ENCODE measurements at regions not wholly inside any gene's neighbourhood (a gene's known extent, or its start where the extent isn't known, plus 50 kb on each side); places are given as distances from the start of the nearest gene placed in this dataset.
"Not testable (repeated sequence)": the region's sequence is repeated elsewhere in the genome, so short reads cannot be mapped to it uniquely, and the experiment has no call there.

GRCh38 chr9:82052081-82052480, 63.5 kb downstream of the SPATA31D1 start:
- DNase-seq, result no peak
- H3K9me3 ChIP-seq (replicated peaks; ENCODE audit: control insufficient read depth, low read depth, low read length), result no peaks in the 10 kb centered on the region
- H3K27me3 ChIP-seq (ENCODE audit: control insufficient read depth, insufficient read depth, low read length), result no peaks in the 10 kb centered on the region
- H3K36me3 ChIP-seq (ENCODE audit: control insufficient read depth, insufficient read depth, low read length), result no peaks in the 10 kb centered on the region
- H3K27ac ChIP-seq (ENCODE audit: low read length), result no peak overlapping the region
- H3K4me3 ChIP-seq (ENCODE audit: low read length), result no peak overlapping the region
- H3K4me1 ChIP-seq (ENCODE audit: control insufficient read depth, insufficient read depth, low read length), result no peaks in the 10 kb centered on the region

- Histone ChIP-seq H3K4me1 (ENCODE audit: control insufficient read depth, insufficient read depth, low read length) (no peaks in the 10 kb centered on the region), H3K4me3 (ENCODE audit: low read length) (no peak overlapping the region), H3K36me3 (ENCODE audit: control insufficient read depth, insufficient read depth, low read length) (no peaks in the 10 kb centered on the region), H3K27me3 (ENCODE audit: control insufficient read depth, insufficient read depth, low read length) (no peaks in the 10 kb centered on the region), H3K9me3 (replicated peaks; ENCODE audit: control insufficient read depth, low read depth, low read length) (no peaks in the 10 kb centered on the region), H3K27ac (ENCODE audit: low read length) (no peak overlapping the region)
- no peak for DNase-seq
- WGBS (ENCODE audit: insufficient coverage), result 97% methylated on average over 18 of the region's 26 CpGs
Measured at GRCh38 chr9:82054264-82055015, 65.9 kb downstream of the SPATA31D1 start.

DNA sequence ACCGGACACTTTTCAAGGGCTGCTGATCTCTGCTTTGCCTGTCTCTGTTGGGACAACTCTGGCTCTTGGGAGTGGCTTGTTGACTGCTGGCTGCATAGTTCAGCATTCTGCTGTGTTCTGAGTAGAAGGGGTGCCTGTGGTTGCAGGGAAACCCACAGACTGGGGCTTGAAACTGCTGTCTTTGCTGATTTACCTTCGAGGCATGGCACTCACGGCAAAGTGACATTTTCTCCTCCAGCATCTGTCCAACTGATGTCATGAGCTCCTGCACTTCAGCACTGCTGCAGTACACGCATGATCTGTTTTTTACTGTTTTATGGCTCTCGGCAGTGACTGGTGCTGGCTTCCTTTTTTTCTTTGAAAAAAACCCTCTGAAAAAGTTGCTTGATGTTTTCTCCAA, 69.2 kb downstream of the SPATA31D1 start:
- H3K9me3 ChIP-seq (replicated peaks; ENCODE audit: control insufficient read depth, low read depth, low read length), result no peaks in the 10 kb centered on the region
- no peak overlapping the region for H3K4me3 ChIP-seq (ENCODE audit: low read length)
- DNase-seq, result no peak
- WGBS (ENCODE audit: insufficient coverage), result 41% methylated on average over 4 of the region's 5 CpGs
- no peaks in the 10 kb centered on the region for H3K36me3 ChIP-seq (ENCODE audit: control insufficient read depth, insufficient read depth, low read length)
- no peak overlapping the region for H3K27ac ChIP-seq (ENCODE audit: low read length)
- H3K27me3 ChIP-seq (ENCODE audit: control insufficient read depth, insufficient read depth, low read length), result no peaks in the 10 kb centered on the region
- H3K4me1 ChIP-seq (ENCODE audit: control insufficient read depth, insufficient read depth, low read length), result no peaks in the 10 kb centered on the region

GRCh38 chr9:82061801-82062200, 73.2 kb downstream of the SPATA31D1 start:
- H3K27me3 ChIP-seq (ENCODE audit: control insufficient read depth, insufficient read depth, low read length); H3K4me3 ChIP-seq (ENCODE audit: low read length); H3K36me3 ChIP-seq (ENCODE audit: control insufficient read depth, insufficient read depth, low read length); H3K27ac ChIP-seq (ENCODE audit: low read length); H3K9me3 ChIP-seq (replicated peaks; ENCODE audit: control insufficient read depth, low read depth, low read length); H3K4me1 ChIP-seq (ENCODE audit: control insufficient read depth, insufficient read depth, low read length); DNase-seq: not testable (repeated sequence)
- WGBS (ENCODE audit: insufficient coverage), result 84% methylated on average over 2 of the region's 7 CpGs

GRCh38 chr9:82062245-82062644, 73.7 kb downstream of the SPATA31D1 start:
- no peaks in the 10 kb centered on the region for H3K27me3 ChIP-seq (ENCODE audit: control insufficient read depth, insufficient read depth, low read length)
- no peak overlapping the region for H3K27ac ChIP-seq (ENCODE audit: low read length)
- H3K4me3 ChIP-seq (ENCODE audit: low read length), result no peak overlapping the region
- no peak for DNase-seq
- H3K4me1 ChIP-seq (ENCODE audit: control insufficient read depth, insufficient read depth, low read length), result no peaks in the 10 kb centered on the region
- no CpG with 5 or more reads among the region's 12 CpGs for WGBS (ENCODE audit: insufficient coverage)
- no peaks in the 10 kb centered on the region for H3K36me3 ChIP-seq (ENCODE audit: control insufficient read depth, insufficient read depth, low read length)
- H3K9me3 ChIP-seq (replicated peaks; ENCODE audit: control insufficient read depth, low read depth, low read length), result no peaks in the 10 kb centered on the region

- Histone ChIP-seq H3K36me3 (ENCODE audit: control insufficient read depth, insufficient read depth, low read length) (no peaks in the 10 kb centered on the region), H3K27me3 (ENCODE audit: control insufficient read depth, insufficient read depth, low read length) (no peaks in the 10 kb centered on the region), H3K27ac (ENCODE audit: low read length) (no peak overlapping the region), H3K4me3 (ENCODE audit: low read length) (no peak overlapping the region), H3K4me1 (ENCODE audit: control insufficient read depth, insufficient read depth, low read length) (no peaks in the 10 kb centered on the region), H3K9me3 (replicated peaks; ENCODE audit: control insufficient read depth, low read depth, low read length) (no peaks in the 10 kb centered on the region)
- no CpG with 5 or more reads among the region's 2 CpGs for WGBS (ENCODE audit: insufficient coverage)
- no peak for DNase-seq
Measured at GRCh38 chr9:82073551-82074543, 85.3 kb downstream of the SPATA31D1 start.

GRCh38 chr9:82080265-82080664, 91.7 kb downstream of the SPATA31D1 start:
- H3K4me1 ChIP-seq (ENCODE audit: control insufficient read depth, insufficient read depth, low read length), result no peaks in the 10 kb centered on the region
- H3K36me3 ChIP-seq (ENCODE audit: control insufficient read depth, insufficient read depth, low read length), result no peaks in the 10 kb centered on the region
- DNase-seq, result no peak
- no peak overlapping the region for H3K4me3 ChIP-seq (ENCODE audit: low read length)
- no peaks in the 10 kb centered on the region for H3K9me3 ChIP-seq (replicated peaks; ENCODE audit: control insufficient read depth, low read depth, low read length)
- no peak overlapping the region for H3K27ac ChIP-seq (ENCODE audit: low read length)
- no peaks in the 10 kb centered on the region for H3K27me3 ChIP-seq (ENCODE audit: control insufficient read depth, insufficient read depth, low read length)

- no CpG with 5 or more reads among the region's 2 CpGs for WGBS (ENCODE audit: insufficient coverage)
- H3K4me1 ChIP-seq (ENCODE audit: control insufficient read depth, insufficient read depth, low read length), result no peaks in the 10 kb centered on the region
- H3K27ac ChIP-seq (ENCODE audit: low read length), result no peak overlapping the region
- H3K9me3 ChIP-seq (replicated peaks; ENCODE audit: control insufficient read depth, low read depth, low read length), result no peaks in the 10 kb centered on the region
- no peaks in the 10 kb centered on the region for H3K27me3 ChIP-seq (ENCODE audit: control insufficient read depth, insufficient read depth, low read length)
- H3K36me3 ChIP-seq (ENCODE audit: control insufficient read depth, insufficient read depth, low read length), result no peaks in the 10 kb centered on the region
- H3K4me3 ChIP-seq (ENCODE audit: low read length), result no peak overlapping the region
- DNase-seq, result peak; percentile 39
Measured at GRCh38 chr9:82081496-82081895, 92.9 kb downstream of the SPATA31D1 start.

- Histone ChIP-seq H3K36me3 (ENCODE audit: control insufficient read depth, insufficient read depth, low read length) (no peaks in the 10 kb centered on the region), H3K4me1 (ENCODE audit: control insufficient read depth, insufficient read depth, low read length) (no peaks in the 10 kb centered on the region), H3K4me3 (ENCODE audit: low read length) (no peak overlapping the region), H3K27me3 (ENCODE audit: control insufficient read depth, insufficient read depth, low read length) (no peaks in the 10 kb centered on the region), H3K27ac (ENCODE audit: low read length) (no peak overlapping the region), H3K9me3 (replicated peaks; ENCODE audit: control insufficient read depth, low read depth, low read length) (no peaks in the 10 kb centered on the region)
- no peak for DNase-seq
Measured at GRCh38 chr9:82082563-82082962, 94.0 kb downstream of the SPATA31D1 start.

GRCh38 chr9:82088591-82088990, 100.0 kb downstream of the SPATA31D1 start:
- no peak overlapping the region for H3K27ac ChIP-seq (ENCODE audit: low read length)
- H3K27me3 ChIP-seq (ENCODE audit: control insufficient read depth, insufficient read depth, low read length), result no peaks in the 10 kb centered on the region
- H3K9me3 ChIP-seq (replicated peaks; ENCODE audit: control insufficient read depth, low read depth, low read length), result no peaks in the 10 kb centered on the region
- no peak overlapping the region for H3K4me3 ChIP-seq (ENCODE audit: low read length)
- no peak for DNase-seq
- 92% methylated on average over 23 of the region's 24 CpGs for WGBS (ENCODE audit: insufficient coverage)
- H3K36me3 ChIP-seq (ENCODE audit: control insufficient read depth, insufficient read depth, low read length), result no peaks in the 10 kb centered on the region
- peaks cover 7% of the 10 kb centered on the region for H3K4me1 ChIP-seq (ENCODE audit: control insufficient read depth, insufficient read depth, low read length)

All from muscle of leg (tissue), 3 donors.